Activated naive CD8-positive, alpha-beta T cell treated with anti-CD3 and anti-CD28 coated beads, Interleukin-2, amount 50 U/mL, for 24 hours (primary cell): ENCODE measurements at regions not wholly inside any gene's neighbourhood (a gene's known extent, or its start where the extent isn't known, plus 50 kb on each side); places are given as distances from the start of the nearest gene placed in this dataset.
A peak's percentile ranks its signal among the peaks of the same experiment; 100 is the strongest.

Experiments used
- ATAC-seq: fragments of 150-1000 bp; cut with Tn5 transposase; one replicate; pipeline ENCODE4 v1.10.0; 2021
- DNase-seq: peaks from one replicate; pipeline ENCODE4 v3.0.0; 2021
- H3K27ac Mint-ChIP-seq: one replicate; pipeline ENCODE4 v1.8.0; 2021; ENCODE audit warnings: mild to moderate bottlenecking, mixed read lengths
- H3K27me3 Mint-ChIP-seq: one replicate; pipeline ENCODE4 v1.8.0; 2021; ENCODE audit warnings: mixed read lengths
- H3K36me3 Mint-ChIP-seq: one replicate; pipeline ENCODE4 v1.8.0; 2021; ENCODE audit warnings: low read depth, mixed read lengths
- H3K4me1 Mint-ChIP-seq: one replicate; pipeline ENCODE4 v1.8.0; 2021; ENCODE audit warnings: mixed read lengths
- H3K4me3 Mint-ChIP-seq: one replicate; pipeline ENCODE4 v1.8.0; 2021; ENCODE audit warnings: mild to moderate bottlenecking, moderate library complexity, mixed read lengths
- H3K9me3 Mint-ChIP-seq: one replicate; pipeline ENCODE4 v1.8.0; 2021; ENCODE audit warnings: mixed read lengths

DNA sequence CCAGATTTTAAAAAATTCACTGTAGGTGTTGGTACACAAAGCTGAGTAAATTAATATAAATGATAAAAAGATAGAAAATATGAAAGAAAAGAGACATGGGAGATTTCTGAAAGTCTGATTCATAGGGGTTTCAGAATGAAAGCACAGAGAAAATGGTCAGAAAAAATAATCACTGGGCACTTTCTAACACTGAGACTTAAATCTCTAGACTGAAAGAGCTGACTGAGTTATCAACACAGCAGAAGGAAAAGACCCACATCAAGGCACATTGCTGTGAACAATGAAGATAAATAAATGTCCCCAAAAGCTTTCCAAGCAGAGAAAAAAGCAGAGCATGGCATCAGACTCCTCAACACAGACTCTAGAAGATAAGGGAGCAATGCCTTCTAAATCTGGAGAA lies 277.2 kb downstream of the BCL2 start:
- Mint-ChIP-seq H3K27ac (no peak overlapping the region), H3K9me3 (peaks cover 5% of the 10 kb centered on the region), H3K27me3 (peaks cover 5% of the 10 kb centered on the region), H3K36me3 (no peaks in the 10 kb centered on the region), H3K4me1 (peaks cover 18% of the 10 kb centered on the region), H3K4me3 (no peak overlapping the region)
- DNase-seq, result no peak
- no peak for ATAC-seq

DNA sequence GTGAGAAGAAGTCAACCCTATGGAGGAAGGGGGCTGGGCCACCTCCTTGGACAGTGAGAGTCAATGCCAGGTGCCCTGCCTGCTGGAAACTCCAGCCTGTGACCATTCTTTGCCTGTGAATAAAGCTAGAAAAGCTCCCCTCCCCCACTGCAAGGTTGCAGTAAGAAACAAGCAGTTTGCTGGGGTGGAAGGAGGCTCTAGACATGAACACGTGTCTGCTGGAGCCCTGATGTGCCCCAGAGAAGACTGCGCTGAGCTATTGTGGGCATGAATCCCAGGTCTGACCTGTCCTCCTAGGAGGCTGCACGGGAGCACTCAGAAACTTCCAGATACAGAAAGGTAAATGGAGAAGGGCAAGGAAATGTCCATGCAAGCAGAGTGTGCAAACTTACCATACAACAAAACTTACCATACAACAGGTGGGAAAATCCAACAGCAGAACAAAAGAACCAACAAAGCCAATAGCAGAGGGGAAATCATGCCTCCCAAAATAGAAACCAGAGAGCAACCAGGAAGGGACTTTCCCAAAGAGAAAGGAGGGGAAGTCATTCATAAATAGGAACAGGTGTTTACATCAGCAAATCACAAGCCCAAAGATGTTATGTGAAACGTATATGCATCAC lies 278.7 kb downstream of the BCL2 start:
- H3K27ac Mint-ChIP-seq, result peak overlapping the region; percentile 56
- DNase-seq, result no peak

DNA sequence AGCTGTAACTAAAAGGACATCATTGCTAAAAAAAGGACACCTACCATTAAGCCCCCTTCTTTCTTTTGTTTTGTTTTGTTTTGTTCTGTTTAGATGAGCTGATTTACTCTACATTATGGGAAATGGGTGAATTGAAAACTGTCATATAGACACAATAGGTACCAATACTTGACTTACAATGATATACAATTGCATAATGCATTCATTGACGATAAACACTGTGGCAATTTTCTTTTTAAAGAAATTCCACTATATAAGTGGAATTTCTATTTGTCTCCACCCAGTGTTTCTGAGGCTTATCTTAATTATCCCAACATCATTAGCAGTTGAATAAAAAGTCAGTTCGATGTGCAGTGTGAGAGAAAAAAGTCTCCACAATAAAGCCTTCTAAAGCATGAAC lies 282.1 kb downstream of the BCL2 start:
- no peak for ATAC-seq
- DNase-seq, result no peak
- H3K9me3 Mint-ChIP-seq, result peaks cover 5% of the 10 kb centered on the region
- peaks cover 1% of the 10 kb centered on the region for H3K27me3 Mint-ChIP-seq
- no peak overlapping the region for H3K27ac Mint-ChIP-seq
- no peak overlapping the region for H3K4me3 Mint-ChIP-seq
- peaks cover 18% of the 10 kb centered on the region for H3K4me1 Mint-ChIP-seq
- H3K36me3 Mint-ChIP-seq, result no peaks in the 10 kb centered on the region

More for the DNA sequence above, 278.7 kb downstream of the BCL2 start:
- Mint-ChIP-seq H3K9me3 (peaks cover 5% of the 10 kb centered on the region), H3K4me1 (peaks cover 18% of the 10 kb centered on the region), H3K4me3 (no peak overlapping the region), H3K27me3 (peaks cover 5% of the 10 kb centered on the region), H3K36me3 (no peaks in the 10 kb centered on the region)
- ATAC-seq, result peak; percentile 49

- ATAC-seq, result no peak
Observed at GRCh38 chr18:63031375-63031774, 288.2 kb downstream of the BCL2 start.

More at GRCh38 chr18:63031375-63031774, 288.2 kb downstream of the BCL2 start:
- Mint-ChIP-seq H3K27me3 (no peaks in the 10 kb centered on the region), H3K9me3 (peaks cover 6% of the 10 kb centered on the region), H3K4me1 (no peaks in the 10 kb centered on the region), H3K36me3 (no peaks in the 10 kb centered on the region), H3K4me3 (no peak overlapping the region), H3K27ac (no peak overlapping the region)
- no peak for DNase-seq
